ENCODE measurements at regions not wholly inside any gene's neighbourhood (a gene's known extent, or its start where the extent isn't known, plus 50 kb on each side); places are given as distances from the start of the nearest gene placed in this dataset.

DNA sequence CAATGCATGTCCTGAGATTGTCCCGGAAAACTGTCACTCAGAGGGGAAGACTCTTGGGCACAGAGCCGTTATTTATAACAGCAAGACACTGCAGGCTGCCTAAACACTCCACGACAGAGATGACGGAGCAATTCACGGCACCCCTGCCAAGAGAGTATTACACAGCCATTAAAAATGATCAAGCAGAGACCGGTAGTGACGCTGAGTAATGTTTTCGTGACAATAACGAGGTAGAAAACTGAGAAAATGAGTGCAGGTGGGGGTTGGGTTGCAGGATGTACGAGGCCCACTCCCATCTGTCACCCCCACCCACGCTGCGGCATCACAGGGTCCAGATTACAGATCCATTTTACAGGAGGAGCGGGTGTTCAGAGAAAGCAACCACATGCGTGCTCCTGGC lies 58.9 kb upstream of the LINGO1 start:
- Mint-ChIP-seq H3K27me3 (peaks cover 48 to 57% of the 10 kb centered on the region in 2 donors), H3K9me3 (no peaks in the 10 kb centered on the region), H3K4me1 (no peaks in the 10 kb centered on the region), H3K36me3 (no peaks in the 10 kb centered on the region), H3K27ac (no peak overlapping the region), H3K4me3 (no peak overlapping the region)
- ATAC-seq (replicated peaks in 1 of 4) (no peak), DNase-seq (no peak)
- ChIA-PET CTCF (no interaction called here), POLR2A (no interaction called here)
- H3K36me3 ChIP-seq (ENCODE audit: control insufficient read depth in 2 of 2, extremely low read depth in 1 of 2, insufficient read depth in 1 of 2, low read length in 1 of 2): no peaks in the 10 kb centered on the region
- H3K9me3 ChIP-seq: no peaks in the 10 kb centered on the region
- H3K27ac ChIP-seq (ENCODE audit: low read length): no peak overlapping the region
- H3K27me3 ChIP-seq (replicated peaks in 1 of 2; ENCODE audit: control insufficient read depth in 2 of 2, extremely low read depth in 1 of 2, insufficient read depth in 2 of 2, low read length in 1 of 2): peaks cover 0 to 62% of the 10 kb centered on the region in 2 experiments
- no peak overlapping the region for H3K4me3 ChIP-seq (ENCODE audit: control insufficient read depth in 1 of 2, extremely low read depth in 1 of 2, low read length in 1 of 2)
- no peaks in the 10 kb centered on the region for H3K4me1 ChIP-seq (ENCODE audit: control insufficient read depth in 1 of 2, extremely low read depth in 1 of 2, insufficient read depth in 2 of 2, low read length in 2 of 2)
- 91% methylated on average over 9 of the region's 14 CpGs for WGBS (ENCODE audit: insufficient coverage)

DNA sequence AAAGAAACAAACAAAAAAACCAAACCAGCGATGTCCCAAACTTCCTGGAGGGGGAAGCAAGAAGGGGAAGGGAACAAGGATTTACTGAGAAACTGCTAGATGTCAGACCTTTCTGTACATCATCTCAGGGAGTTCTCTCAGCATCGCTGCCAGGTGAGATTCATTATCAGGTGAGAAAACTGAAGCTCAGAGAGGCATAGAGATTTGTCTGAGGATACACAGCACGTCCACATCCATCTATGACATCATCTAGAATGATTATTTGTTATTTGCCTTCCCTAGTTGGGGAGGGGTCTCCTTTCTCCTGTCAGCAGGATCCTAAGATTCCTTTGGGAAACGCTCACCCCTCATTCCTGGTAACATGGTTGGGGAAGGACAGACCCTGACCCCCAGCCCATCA lies 57.1 kb upstream of the LINGO1 start:
- Histone ChIP-seq H3K27me3 (replicated peaks in 1 of 2; ENCODE audit: control insufficient read depth in 2 of 2, extremely low read depth in 1 of 2, insufficient read depth in 2 of 2, low read length in 1 of 2) (peaks cover 0 to 48% of the 10 kb centered on the region in 2 experiments), H3K4me3 (ENCODE audit: control insufficient read depth in 1 of 2, extremely low read depth in 1 of 2, low read length in 1 of 2) (no peak overlapping the region), H3K36me3 (ENCODE audit: control insufficient read depth in 2 of 2, extremely low read depth in 1 of 2, insufficient read depth in 1 of 2, low read length in 1 of 2) (no peaks in the 10 kb centered on the region), H3K27ac (ENCODE audit: low read length) (no peak overlapping the region), H3K9me3 (no peaks in the 10 kb centered on the region), H3K4me1 (ENCODE audit: control insufficient read depth in 1 of 2, extremely low read depth in 1 of 2, insufficient read depth in 2 of 2, low read length in 2 of 2) (no peaks in the 10 kb centered on the region)
- ATAC-seq (replicated peaks in 1 of 4) (no peak), DNase-seq (no peak)
- H3K27ac Mint-ChIP-seq: peak overlapping the region in 1 of 2 donors; percentile 12
- ChIA-PET CTCF (no interaction called here), POLR2A (no interaction called here)
- no peaks in the 10 kb centered on the region for H3K36me3 Mint-ChIP-seq
- H3K4me3 Mint-ChIP-seq: no peak overlapping the region
- H3K27me3 Mint-ChIP-seq: peaks cover 45 to 54% of the 10 kb centered on the region in 2 donors
- no peaks in the 10 kb centered on the region for H3K4me1 Mint-ChIP-seq
- no peaks in the 10 kb centered on the region for H3K9me3 Mint-ChIP-seq
- WGBS (ENCODE audit: insufficient coverage): no CpG with 5 or more reads among the region's 4 CpGs

DNA sequence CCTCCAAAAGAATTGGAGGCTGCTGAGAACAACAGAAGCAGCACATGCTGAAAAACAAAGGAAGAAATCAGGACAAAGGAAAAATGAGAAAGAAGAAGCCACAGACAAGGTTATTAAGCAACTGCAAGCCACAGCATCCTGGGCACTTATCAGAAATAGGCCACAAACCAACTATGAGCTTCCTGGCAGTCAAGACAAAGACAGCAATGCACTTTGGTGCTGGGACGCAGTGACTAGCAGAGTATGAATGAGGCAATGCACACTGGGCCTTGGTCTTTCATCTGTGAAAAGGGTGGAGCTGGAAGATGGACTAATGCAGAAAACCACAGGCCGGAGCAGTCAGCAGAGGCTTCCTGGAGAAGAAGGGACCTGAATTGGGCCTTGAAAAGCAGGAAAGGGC lies 56.0 kb upstream of the LINGO1 start:
- Mint-ChIP-seq H3K4me3 (no peak overlapping the region), H3K9me3 (no peaks in the 10 kb centered on the region), H3K27ac (no peak overlapping the region), H3K36me3 (no peaks in the 10 kb centered on the region), H3K27me3 (peaks cover 34 to 47% of the 10 kb centered on the region in 2 donors), H3K4me1 (no peaks in the 10 kb centered on the region)
- WGBS (ENCODE audit: insufficient coverage): 65% methylated on average over 2 of the region's 2 CpGs
- Histone ChIP-seq H3K4me3 (ENCODE audit: control insufficient read depth in 1 of 2, extremely low read depth in 1 of 2, low read length in 1 of 2) (no peak overlapping the region), H3K27me3 (replicated peaks in 1 of 2; ENCODE audit: control insufficient read depth in 2 of 2, extremely low read depth in 1 of 2, insufficient read depth in 2 of 2, low read length in 1 of 2) (peaks cover 0 to 40% of the 10 kb centered on the region in 2 experiments), H3K4me1 (ENCODE audit: control insufficient read depth in 1 of 2, extremely low read depth in 1 of 2, insufficient read depth in 2 of 2, low read length in 2 of 2) (no peaks in the 10 kb centered on the region), H3K9me3 (no peaks in the 10 kb centered on the region), H3K27ac (ENCODE audit: low read length) (no peak overlapping the region), H3K36me3 (ENCODE audit: control insufficient read depth in 2 of 2, extremely low read depth in 1 of 2, insufficient read depth in 1 of 2, low read length in 1 of 2) (no peaks in the 10 kb centered on the region)
- POLR2A ChIA-PET: no interaction called here
- CTCF ChIA-PET: no interaction called here
- DNase-seq (no peak), ATAC-seq (replicated peaks in 1 of 4) (no peak)

DNA sequence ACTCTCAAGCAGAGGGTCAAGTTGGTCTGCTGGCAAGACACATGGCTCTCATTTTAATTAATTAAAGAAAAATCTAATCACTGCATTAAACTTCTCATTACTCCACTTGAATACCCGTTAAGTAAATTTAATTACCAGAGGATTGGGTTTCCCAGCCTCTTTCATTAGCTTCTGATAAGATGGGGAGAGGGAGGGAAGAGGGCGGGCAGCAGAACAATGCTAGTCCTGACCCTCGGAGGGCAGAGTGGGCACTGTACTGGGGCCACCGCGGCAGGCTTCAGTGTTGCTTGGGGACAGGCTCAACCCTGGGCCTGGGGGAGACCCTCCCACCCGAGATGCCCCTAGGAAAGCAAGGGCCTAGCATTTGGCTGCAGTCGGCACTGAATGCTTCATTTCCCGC lies 55.6 kb upstream of the LINGO1 start:
- Histone ChIP-seq H3K27me3 (replicated peaks in 1 of 2; ENCODE audit: control insufficient read depth in 2 of 2, extremely low read depth in 1 of 2, insufficient read depth in 2 of 2, low read length in 1 of 2) (peaks cover 0 to 36% of the 10 kb centered on the region in 2 experiments), H3K27ac (ENCODE audit: low read length) (no peak overlapping the region), H3K4me3 (ENCODE audit: control insufficient read depth in 1 of 2, extremely low read depth in 1 of 2, low read length in 1 of 2) (no peak overlapping the region), H3K36me3 (ENCODE audit: control insufficient read depth in 2 of 2, extremely low read depth in 1 of 2, insufficient read depth in 1 of 2, low read length in 1 of 2) (no peaks in the 10 kb centered on the region), H3K4me1 (ENCODE audit: control insufficient read depth in 1 of 2, extremely low read depth in 1 of 2, insufficient read depth in 2 of 2, low read length in 2 of 2) (no peaks in the 10 kb centered on the region), H3K9me3 (no peaks in the 10 kb centered on the region)
- ChIA-PET CTCF (no interaction called here), POLR2A (no interaction called here)
- H3K4me3 Mint-ChIP-seq: no peak overlapping the region
- H3K27me3 Mint-ChIP-seq: peaks cover 30 to 43% of the 10 kb centered on the region in 2 donors
- ATAC-seq (replicated peaks in 1 of 4) (no peak), DNase-seq (no peak)
- H3K27ac Mint-ChIP-seq: no peak overlapping the region
- H3K36me3 Mint-ChIP-seq: no peaks in the 10 kb centered on the region
- WGBS (ENCODE audit: insufficient coverage): 68% methylated on average over 4 of the region's 8 CpGs
- no peaks in the 10 kb centered on the region for H3K4me1 Mint-ChIP-seq
- no peaks in the 10 kb centered on the region for H3K9me3 Mint-ChIP-seq

DNA sequence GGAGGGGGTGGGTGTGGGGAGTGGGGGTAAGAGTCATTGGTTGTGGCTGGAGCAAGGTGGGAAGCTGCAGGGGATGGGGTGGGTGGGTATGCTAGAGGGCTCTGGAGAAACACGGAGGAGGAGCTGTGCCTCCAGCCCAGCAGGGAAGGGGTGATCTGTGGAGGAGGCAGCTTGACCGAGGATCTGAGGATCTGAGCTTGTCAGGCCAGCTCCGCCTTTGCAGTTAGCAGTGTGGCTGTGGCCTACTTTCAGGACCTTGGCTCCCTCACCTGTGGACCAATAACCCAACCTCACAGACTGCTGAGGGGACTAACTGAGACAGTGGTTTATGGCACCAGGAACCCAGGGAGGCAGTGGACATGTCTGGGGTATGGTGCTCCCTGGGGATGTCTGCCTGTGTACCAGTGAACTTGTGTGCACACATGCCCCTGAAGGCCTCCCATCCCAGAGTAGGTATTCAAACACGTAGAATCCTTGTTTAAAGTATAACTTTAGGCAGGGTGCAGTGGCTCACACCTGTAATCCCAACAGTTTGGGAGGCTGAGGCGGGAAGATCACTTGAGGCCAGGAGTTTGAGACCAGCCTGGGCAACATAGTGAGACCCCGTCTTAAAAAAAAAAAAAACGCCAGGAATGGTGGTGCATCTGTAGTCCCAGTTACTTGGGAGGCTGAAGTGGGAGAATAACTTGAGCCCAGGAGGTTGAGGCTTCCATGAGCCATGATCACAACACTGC lies 52.5 kb upstream of the LINGO1 start:
- ChIA-PET POLR2A (no interaction called here), CTCF (no interaction called here)
- Histone ChIP-seq H3K27ac (ENCODE audit: low read length) (no peak overlapping the region), H3K36me3 (ENCODE audit: control insufficient read depth in 2 of 2, extremely low read depth in 1 of 2, insufficient read depth in 1 of 2, low read length in 1 of 2) (no peaks in the 10 kb centered on the region), H3K9me3 (no peaks in the 10 kb centered on the region), H3K4me1 (ENCODE audit: control insufficient read depth in 1 of 2, extremely low read depth in 1 of 2, insufficient read depth in 2 of 2, low read length in 2 of 2) (no peaks in the 10 kb centered on the region), H3K4me3 (ENCODE audit: control insufficient read depth in 1 of 2, extremely low read depth in 1 of 2, low read length in 1 of 2) (no peak overlapping the region), H3K27me3 (replicated peaks in 1 of 2; ENCODE audit: control insufficient read depth in 2 of 2, extremely low read depth in 1 of 2, insufficient read depth in 2 of 2, low read length in 1 of 2) (peaks cover 0 to 21% of the 10 kb centered on the region in 2 experiments)
- H3K36me3 Mint-ChIP-seq: no peaks in the 10 kb centered on the region
- H3K27ac Mint-ChIP-seq: no peak overlapping the region
- H3K4me1 Mint-ChIP-seq: no peaks in the 10 kb centered on the region
- no peak for ATAC-seq (replicated peaks in 1 of 4)
- 46% methylated on average over 2 of the region's 7 CpGs for WGBS (ENCODE audit: insufficient coverage)
- H3K27me3 Mint-ChIP-seq: peaks cover 27 to 33% of the 10 kb centered on the region in 2 donors
- H3K9me3 Mint-ChIP-seq: no peaks in the 10 kb centered on the region
- no peak overlapping the region for H3K4me3 Mint-ChIP-seq
- no peak for DNase-seq

DNA sequence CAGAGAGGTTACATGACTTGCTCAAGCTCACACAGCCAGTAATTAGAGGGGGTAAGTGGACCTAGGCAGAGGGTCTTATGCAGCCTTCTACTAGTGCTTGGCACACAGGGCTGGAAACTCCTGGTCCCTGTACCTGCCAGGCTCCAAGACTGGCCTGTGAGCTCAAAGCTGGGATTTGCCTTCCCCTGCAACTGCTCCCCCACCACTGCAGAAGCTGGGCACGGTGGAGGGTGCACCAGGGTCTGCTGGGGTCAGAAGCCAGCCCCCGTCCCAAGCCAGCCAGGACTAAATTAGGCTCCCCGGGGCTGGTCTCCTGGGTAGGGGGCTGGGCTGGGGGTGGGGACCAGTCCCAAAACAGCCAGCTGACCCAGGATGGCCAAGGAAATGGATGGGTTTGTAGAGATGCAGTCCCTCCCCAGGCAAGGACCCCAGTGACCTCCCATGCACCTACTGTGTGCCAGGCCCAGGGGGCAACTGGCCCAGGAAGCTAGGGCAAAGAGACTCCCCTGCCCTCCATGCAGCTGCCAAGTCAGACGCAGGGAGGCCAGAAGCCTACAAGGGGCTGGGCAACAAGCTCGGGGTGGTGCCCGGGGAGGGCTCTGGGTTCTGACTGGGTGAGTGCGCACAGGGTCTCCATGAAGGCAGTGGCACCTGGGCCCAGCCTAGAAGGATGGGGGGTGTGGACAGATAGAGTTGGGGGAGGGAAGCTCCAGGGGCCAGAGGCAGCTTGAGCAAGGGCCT lies 51.8 kb upstream of the LINGO1 start:
- Histone ChIP-seq H3K27ac (ENCODE audit: low read length) (no peak overlapping the region), H3K36me3 (ENCODE audit: control insufficient read depth in 2 of 2, extremely low read depth in 1 of 2, insufficient read depth in 1 of 2, low read length in 1 of 2) (no peaks in the 10 kb centered on the region), H3K27me3 (replicated peaks in 1 of 2; ENCODE audit: control insufficient read depth in 2 of 2, extremely low read depth in 1 of 2, insufficient read depth in 2 of 2, low read length in 1 of 2) (peaks cover 0 to 21% of the 10 kb centered on the region in 2 experiments), H3K9me3 (no peaks in the 10 kb centered on the region), H3K4me3 (ENCODE audit: control insufficient read depth in 1 of 2, extremely low read depth in 1 of 2, low read length in 1 of 2) (no peak overlapping the region), H3K4me1 (ENCODE audit: control insufficient read depth in 1 of 2, extremely low read depth in 1 of 2, insufficient read depth in 2 of 2, low read length in 2 of 2) (no peaks in the 10 kb centered on the region)
- 87% methylated on average over 6 of the region's 7 CpGs for WGBS (ENCODE audit: insufficient coverage)
- CTCF ChIA-PET: no interaction called here
- H3K27me3 Mint-ChIP-seq: peaks cover 29 to 30% of the 10 kb centered on the region in 2 donors
- no peaks in the 10 kb centered on the region for H3K36me3 Mint-ChIP-seq
- no peaks in the 10 kb centered on the region for H3K9me3 Mint-ChIP-seq
- no peak for DNase-seq
- POLR2A ChIA-PET: no interaction called here
- H3K4me1 Mint-ChIP-seq: no peaks in the 10 kb centered on the region
- no peak overlapping the region for H3K27ac Mint-ChIP-seq
- H3K4me3 Mint-ChIP-seq: no peak overlapping the region
- ATAC-seq (replicated peaks in 1 of 4): no peak

Measured in T-cell (primary cell).